GM12878 (cell line): ENCODE measurements at regions not wholly inside any gene's neighbourhood (a gene's known extent, or its start where the extent isn't known, plus 50 kb on each side); places are given as distances from the start of the nearest gene placed in this dataset.

ENCODE experiments used
- CEBPB ChIP-seq, 2 experiments: fragments of 150-350 bp in 1 of 2; IDR thresholded peaks; 2 replicates each; pipeline ENCODE4 v1.6.1; 2012 to 2014; ENCODE audit warnings: low read depth in 2 of 2, low read length in 2 of 2, borderline replicate concordance in 1 of 2, inconsistent platforms in 1 of 2
- TF ChIP-seq, protein P1 (sequence below), 3 experiments: IDR thresholded peaks in 2 of 3; conservative IDR thresholded peaks in 1 of 3; 2 replicates each; pipeline ENCODE4 v1.5.1; 2011; ENCODE audit warnings: low read depth in 3 of 3, low read length in 3 of 3, mild to moderate bottlenecking in 3 of 3, control low read depth in 2 of 3, moderate library complexity in 2 of 3, inconsistent platforms in 1 of 3, mixed read lengths in 1 of 3; ENCODE audit not compliant: control insufficient read depth in 2 of 3, insufficient read depth in 1 of 3; ENCODE audit errors: extremely low read depth in 1 of 3

DNA sequence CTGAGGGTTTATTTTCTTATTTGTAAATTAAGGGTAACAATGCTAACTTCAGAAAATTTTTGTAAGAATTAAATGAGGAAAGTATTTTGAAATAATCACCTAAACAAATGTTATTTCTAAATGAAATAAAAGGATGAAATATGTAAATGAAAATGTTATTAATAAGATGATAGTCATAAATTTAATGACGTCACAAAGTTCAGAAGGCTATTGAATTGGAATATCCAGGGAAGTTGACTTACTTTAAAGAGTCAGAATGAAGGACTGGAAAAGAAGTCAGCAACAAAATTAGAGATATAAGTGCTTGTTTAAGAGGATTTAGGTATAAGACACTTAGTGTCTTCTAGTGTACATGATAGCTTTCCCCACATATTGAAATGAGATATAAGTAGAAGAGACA lies 732.6 kb upstream of the CDH7 start:
- TF ChIP-seq, protein P1, sequence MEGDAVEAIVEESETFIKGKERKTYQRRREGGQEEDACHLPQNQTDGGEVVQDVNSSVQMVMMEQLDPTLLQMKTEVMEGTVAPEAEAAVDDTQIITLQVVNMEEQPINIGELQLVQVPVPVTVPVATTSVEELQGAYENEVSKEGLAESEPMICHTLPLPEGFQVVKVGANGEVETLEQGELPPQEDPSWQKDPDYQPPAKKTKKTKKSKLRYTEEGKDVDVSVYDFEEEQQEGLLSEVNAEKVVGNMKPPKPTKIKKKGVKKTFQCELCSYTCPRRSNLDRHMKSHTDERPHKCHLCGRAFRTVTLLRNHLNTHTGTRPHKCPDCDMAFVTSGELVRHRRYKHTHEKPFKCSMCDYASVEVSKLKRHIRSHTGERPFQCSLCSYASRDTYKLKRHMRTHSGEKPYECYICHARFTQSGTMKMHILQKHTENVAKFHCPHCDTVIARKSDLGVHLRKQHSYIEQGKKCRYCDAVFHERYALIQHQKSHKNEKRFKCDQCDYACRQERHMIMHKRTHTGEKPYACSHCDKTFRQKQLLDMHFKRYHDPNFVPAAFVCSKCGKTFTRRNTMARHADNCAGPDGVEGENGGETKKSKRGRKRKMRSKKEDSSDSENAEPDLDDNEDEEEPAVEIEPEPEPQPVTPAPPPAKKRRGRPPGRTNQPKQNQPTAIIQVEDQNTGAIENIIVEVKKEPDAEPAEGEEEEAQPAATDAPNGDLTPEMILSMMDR (IDR thresholded peaks at IDR 0.05 in 2 of 3, conservative IDR thresholded peaks at IDR 0.05 in 1 of 3; ENCODE audit: control insufficient read depth in 2 of 3, extremely low read depth in 1 of 3, insufficient read depth in 1 of 3, low read depth in 3 of 3, low read length in 3 of 3), result no peak
- TF ChIP-seq CEBPB (IDR thresholded peaks at IDR 0.05; ENCODE audit: borderline replicate concordance in 1 of 2, low read depth in 2 of 2, low read length in 2 of 2), result no peak
